ENCODE measurements at regions not wholly inside any gene's neighbourhood (a gene's known extent, or its start where the extent isn't known, plus 50 kb on each side); places are given as distances from the start of the nearest gene placed in this dataset.

DNA sequence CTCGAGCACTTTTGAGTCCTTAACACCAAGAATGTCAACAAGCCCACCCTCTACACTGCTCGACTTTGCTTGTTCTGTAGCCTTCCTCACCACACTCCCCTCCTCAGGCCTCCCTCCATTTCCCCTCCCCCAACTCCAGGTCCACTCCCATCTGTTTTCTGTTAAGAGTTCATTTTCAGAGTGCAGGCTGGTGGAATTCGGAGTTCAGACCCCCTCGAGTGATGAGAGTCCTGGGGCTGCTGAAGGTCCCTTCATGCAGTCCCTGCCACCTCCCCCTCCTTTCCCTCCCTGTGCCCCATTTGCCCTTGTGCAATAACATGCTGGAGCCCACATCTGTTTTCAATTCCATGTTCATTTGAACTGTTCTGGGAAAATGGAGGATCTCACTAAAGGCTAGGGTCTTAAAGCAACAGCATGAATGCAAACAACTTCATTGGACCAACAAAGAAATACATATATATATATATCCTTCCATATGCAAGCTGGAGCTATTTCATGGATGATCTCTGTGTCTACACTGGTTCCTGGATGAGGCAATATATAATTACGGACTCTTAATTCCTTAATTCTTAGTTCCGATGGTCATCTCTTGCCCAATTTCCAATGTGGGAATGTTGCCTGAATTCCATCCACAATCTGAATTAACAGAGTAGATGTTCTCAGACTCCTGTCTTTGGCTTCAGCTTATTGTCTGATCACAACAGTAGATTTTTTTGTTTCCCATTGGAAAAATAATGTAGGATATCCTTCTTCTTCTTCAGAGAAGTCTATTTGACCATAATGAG is 340.4 kb downstream of the ETS1 start:
- TF ChIP-seq CEBPB (IDR thresholded peaks at IDR 0.05; ENCODE audit: low read depth, low read length) (no peak), BHLHE40 (IDR thresholded peaks at IDR 0.05; ENCODE audit: low read depth, low read length) (no peak), MXI1 (IDR thresholded peaks at IDR 0.05; ENCODE audit: borderline replicate concordance, low read depth, low read length) (no peak), RFX5 (IDR thresholded peaks at IDR 0.05; ENCODE audit: low read depth, low read length) (no peak), RCOR1 (IDR thresholded peaks at IDR 0.05; ENCODE audit: insufficient replicate concordance, low read length) (no peak), MAFK (IDR thresholded peaks at IDR 0.05; ENCODE audit: low read depth, low read length) (no peak), CHD1 (IDR thresholded peaks at IDR 0.05; ENCODE audit: low read depth, low read length) (no peak), SMC3 (IDR thresholded peaks at IDR 0.05; ENCODE audit: low read depth, low read length) (no peak), POLR2A (IDR thresholded peaks at IDR 0.05; ENCODE audit: low read depth, low read length) (no peak)
- TF ChIP-seq, protein P1, sequence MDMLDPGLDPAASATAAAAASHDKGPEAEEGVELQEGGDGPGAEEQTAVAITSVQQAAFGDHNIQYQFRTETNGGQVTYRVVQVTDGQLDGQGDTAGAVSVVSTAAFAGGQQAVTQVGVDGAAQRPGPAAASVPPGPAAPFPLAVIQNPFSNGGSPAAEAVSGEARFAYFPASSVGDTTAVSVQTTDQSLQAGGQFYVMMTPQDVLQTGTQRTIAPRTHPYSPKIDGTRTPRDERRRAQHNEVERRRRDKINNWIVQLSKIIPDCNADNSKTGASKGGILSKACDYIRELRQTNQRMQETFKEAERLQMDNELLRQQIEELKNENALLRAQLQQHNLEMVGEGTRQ (IDR thresholded peaks at IDR 0.05; ENCODE audit: low read depth, low read length): no peak
- TF ChIP-seq, protein P2, sequence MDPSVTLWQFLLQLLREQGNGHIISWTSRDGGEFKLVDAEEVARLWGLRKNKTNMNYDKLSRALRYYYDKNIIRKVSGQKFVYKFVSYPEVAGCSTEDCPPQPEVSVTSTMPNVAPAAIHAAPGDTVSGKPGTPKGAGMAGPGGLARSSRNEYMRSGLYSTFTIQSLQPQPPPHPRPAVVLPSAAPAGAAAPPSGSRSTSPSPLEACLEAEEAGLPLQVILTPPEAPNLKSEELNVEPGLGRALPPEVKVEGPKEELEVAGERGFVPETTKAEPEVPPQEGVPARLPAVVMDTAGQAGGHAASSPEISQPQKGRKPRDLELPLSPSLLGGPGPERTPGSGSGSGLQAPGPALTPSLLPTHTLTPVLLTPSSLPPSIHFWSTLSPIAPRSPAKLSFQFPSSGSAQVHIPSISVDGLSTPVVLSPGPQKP (IDR thresholded peaks at IDR 0.05; ENCODE audit: borderline replicate concordance, low read depth, low read length): no peak
- TF ChIP-seq, protein P3, sequence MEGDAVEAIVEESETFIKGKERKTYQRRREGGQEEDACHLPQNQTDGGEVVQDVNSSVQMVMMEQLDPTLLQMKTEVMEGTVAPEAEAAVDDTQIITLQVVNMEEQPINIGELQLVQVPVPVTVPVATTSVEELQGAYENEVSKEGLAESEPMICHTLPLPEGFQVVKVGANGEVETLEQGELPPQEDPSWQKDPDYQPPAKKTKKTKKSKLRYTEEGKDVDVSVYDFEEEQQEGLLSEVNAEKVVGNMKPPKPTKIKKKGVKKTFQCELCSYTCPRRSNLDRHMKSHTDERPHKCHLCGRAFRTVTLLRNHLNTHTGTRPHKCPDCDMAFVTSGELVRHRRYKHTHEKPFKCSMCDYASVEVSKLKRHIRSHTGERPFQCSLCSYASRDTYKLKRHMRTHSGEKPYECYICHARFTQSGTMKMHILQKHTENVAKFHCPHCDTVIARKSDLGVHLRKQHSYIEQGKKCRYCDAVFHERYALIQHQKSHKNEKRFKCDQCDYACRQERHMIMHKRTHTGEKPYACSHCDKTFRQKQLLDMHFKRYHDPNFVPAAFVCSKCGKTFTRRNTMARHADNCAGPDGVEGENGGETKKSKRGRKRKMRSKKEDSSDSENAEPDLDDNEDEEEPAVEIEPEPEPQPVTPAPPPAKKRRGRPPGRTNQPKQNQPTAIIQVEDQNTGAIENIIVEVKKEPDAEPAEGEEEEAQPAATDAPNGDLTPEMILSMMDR (conservative IDR thresholded peaks at IDR 0.05; ENCODE audit: low read depth, low read length): no peak
- no peak for DNase-seq
- Histone ChIP-seq H3K79me1 (ENCODE audit: low read depth in 1 of 2, low read length in 2 of 2) (no peaks in the 10 kb centered on the region), H3K4ac (ENCODE audit: low read depth, low read length) (no peak overlapping the region), H3K23ac (ENCODE audit: low read depth, low read length) (no peak overlapping the region), H4K91ac (ENCODE audit: insufficient read depth, low read depth, low read length) (no peak overlapping the region), H3K56ac (ENCODE audit: extremely low read depth, insufficient read depth, low read length) (no peak overlapping the region), H2AFZ (replicated peaks; ENCODE audit: low read length, poor library complexity) (no peak overlapping the region), H3K9me1 (ENCODE audit: insufficient read depth, low read length) (no peaks in the 10 kb centered on the region), H2AK9ac (replicated peaks; ENCODE audit: low read depth, low read length, poor library complexity) (no peak overlapping the region), H3K4me2 (ENCODE audit: low read depth, low read length) (peak overlapping the region; percentile 7; the same call in 1 of the 2 replicates), H3K36me3 (ENCODE audit: control insufficient read depth, insufficient read depth, low read length) (no peaks in the 10 kb centered on the region), H3K14ac (replicated peaks; ENCODE audit: low read depth, low read length) (no peak overlapping the region), H2BK120ac (ENCODE audit: low read depth, low read length) (no peak overlapping the region), H3K9me3 (ENCODE audit: control insufficient read depth, insufficient read depth, low read length) (no peaks in the 10 kb centered on the region), H4K20me1 (ENCODE audit: insufficient read depth, low read length) (no peaks in the 10 kb centered on the region), H4K5ac (ENCODE audit: low read depth, low read length) (no peak overlapping the region; the same call in 1 of the 2 replicates), H3K4me1 (ENCODE audit: control insufficient read depth, insufficient read depth, low read length) (peaks cover 11% of the 10 kb centered on the region), H2AK5ac (ENCODE audit: low read depth, low read length) (no peak overlapping the region), H3K18ac (ENCODE audit: low read depth, low read length) (peak overlapping the region; percentile 38; the same call in 1 of the 2 replicates), H4K8ac (ENCODE audit: low read depth in 2 of 2, low read length in 2 of 2) (no peak overlapping the region), H3K27me3 (ENCODE audit: control insufficient read depth, insufficient read depth, low read length) (no peaks in the 10 kb centered on the region), H2BK20ac (ENCODE audit: low read depth, low read length) (no peak overlapping the region), H3K9ac (ENCODE audit: low read depth, low read length) (no peak overlapping the region), H2BK5ac (ENCODE audit: low read depth, low read length, poor library complexity, severe bottlenecking) (no peak overlapping the region), H3K27ac (ENCODE audit: insufficient read depth, low read length) (peak overlapping the region; percentile 28; the same call in 1 of the 2 replicates), H3K4me3 (ENCODE audit: insufficient read depth, low read depth, low read length) (no peak overlapping the region), H2BK15ac (ENCODE audit: low read depth, low read length) (no peak overlapping the region)
- WGBS, 2 experiments (ENCODE audit: extremely low coverage in 2 of 2, insufficient read length in 1 of 2): 30% methylated on average over 2 of the region's 6 CpGs; no CpG with 5 or more reads in 1 of the 2 experiments
- ATAC-seq (ENCODE audit: low read depth): no peak
- dilution Hi-C loops (cut with HindIII; ENCODE audit: low sequenced_read_pairs, unreplicated experiment): no loop called here
- ChIA-PET CTCF (no interaction called here), POLR2A (ENCODE audit: unreplicated experiment) (no interaction called here)
- in situ Hi-C loops (cut with MboI; ENCODE audit: low sequenced_read_pairs): no loop called here
- intact Hi-C loops (cut with micrococcal nuclease): no loop called here
- BruUV-seq (replicated peaks): no TSS peak
